Common myeloid progenitor, CD34-positive (primary cell): ENCODE measurements at regions not wholly inside any gene's neighbourhood (a gene's known extent, or its start where the extent isn't known, plus 50 kb on each side); places are given as distances from the start of the nearest gene placed in this dataset.

Experiments used
- CTCF ChIA-PET: fragments of 350-600 bp; sonication (Branson Sonifier 250); formaldehyde crosslinking; loops from one replicate; lab custom pipeline; 2021; ENCODE audit warnings: antibody characterized with exemption; lab: Charles Lee
- POLR2A ChIA-PET: fragments of 350-600 bp; sonication (Branson Sonifier 250); formaldehyde crosslinking; loops from one replicate; lab custom pipeline; 2021; ENCODE audit warnings: antibody characterized with exemption; lab: Charles Lee
- DNase-seq, 3 donors: peaks; one replicate each; pipeline versions ENCODE4 v3.0.0 to v3.0.0-alpha.2; 2013
- H3K27ac ChIP-seq, 2 experiments: 1 replicate in 1 of 2; 2 replicates in 1 of 2; pipeline ENCODE4 v1.7.0; 2013; ENCODE audit warnings: inconsistent platforms in 2 of 2, low read length in 2 of 2, mild to moderate bottlenecking in 2 of 2, low read depth in 1 of 2, moderate library complexity in 1 of 2; ENCODE audit not compliant: severe bottlenecking in 2 of 2, insufficient read depth in 1 of 2, poor library complexity in 1 of 2
- H3K27me3 ChIP-seq, 5 experiments: replicated peaks in 2 of 5; 1 replicate in 3 of 5; 2 replicates in 2 of 5; pipeline versions ENCODE4 v1.6.1 to v1.7.0; 2013; ENCODE audit warnings: low read length in 4 of 5, mild to moderate bottlenecking in 2 of 5, moderate library complexity in 2 of 5, inconsistent platforms in 1 of 5; ENCODE audit not compliant: insufficient read depth in 5 of 5, control insufficient read depth in 4 of 5
- H3K36me3 ChIP-seq, 4 experiments: 1 replicate in 2 of 4; 2 replicates in 2 of 4; pipeline versions ENCODE4 v1.6.1 to v1.7.0; 2013; ENCODE audit warnings: low read length in 3 of 4, control low read depth in 1 of 4, mild to moderate bottlenecking in 1 of 4; ENCODE audit not compliant: control insufficient read depth in 4 of 4, insufficient read depth in 4 of 4
- H3K4me1 ChIP-seq, 4 experiments: 1 replicate in 3 of 4; 2 replicates in 1 of 4; pipeline versions ENCODE4 v1.6.1 to v1.7.1; 2013; ENCODE audit warnings: low read length in 3 of 4, mild to moderate bottlenecking in 3 of 4, control low read depth in 1 of 4, inconsistent platforms in 1 of 4, moderate library complexity in 1 of 4; ENCODE audit not compliant: control insufficient read depth in 4 of 4, insufficient read depth in 4 of 4; ENCODE audit errors: control extremely low read depth in 1 of 4
- H3K4me3 ChIP-seq, 7 experiments: 1 replicate in 4 of 7; 2 replicates in 3 of 7; pipeline versions ENCODE4 v1.5.1 to v1.7.0; 2013; ENCODE audit warnings: mild to moderate bottlenecking in 7 of 7, low read length in 6 of 7, moderate library complexity in 6 of 7, inconsistent platforms in 2 of 7, low read depth in 2 of 7, control low read depth in 1 of 7; ENCODE audit not compliant: insufficient read depth in 4 of 7, control insufficient read depth in 1 of 7; ENCODE audit errors: extremely low read depth in 1 of 7
- H3K9me3 ChIP-seq, 5 experiments: 1 replicate in 4 of 5; 2 replicates in 1 of 5; pipeline versions ENCODE4 v1.6.1 to v1.7.1; 2013; ENCODE audit warnings: low read length in 4 of 5, mild to moderate bottlenecking in 2 of 5, inconsistent platforms in 1 of 5, low read depth in 1 of 5, moderate library complexity in 1 of 5; ENCODE audit not compliant: control insufficient read depth in 4 of 5, insufficient read depth in 2 of 5; ENCODE audit errors: control extremely low read depth in 1 of 5
- WGBS: methylation state at CpG from one replicate; pipeline ENCODE4 v1.1.5; 2013; ENCODE audit not compliant: insufficient coverage; 5-methylcytosine and 5-hydroxymethylcytosine counted together

GRCh38 chr6:119966484-119966883, 616.9 kb upstream of the MAN1A1 start:
- POLR2A ChIA-PET, result no interaction called here
- CTCF ChIA-PET, result no interaction called here
- 98% methylated on average over 4 of the region's 8 CpGs for WGBS

GRCh38 chr6:119965900-119966299, 616.3 kb upstream of the MAN1A1 start:
- no peak overlapping the region for H3K27ac ChIP-seq
- ChIA-PET POLR2A (no interaction called here), CTCF (no interaction called here)
- H3K4me1 ChIP-seq, result no peaks in the 10 kb centered on the region
- H3K27me3 ChIP-seq, result no peaks in the 10 kb centered on the region
- no peaks in the 10 kb centered on the region for H3K9me3 ChIP-seq
- no peak for DNase-seq
- 98% methylated on average over 9 of the region's 10 CpGs for WGBS
- H3K4me3 ChIP-seq, result no peak overlapping the region
- H3K36me3 ChIP-seq, result no peaks in the 10 kb centered on the region

More at GRCh38 chr6:119966484-119966883, 616.9 kb upstream of the MAN1A1 start:
- H3K27me3 ChIP-seq, result no peaks in the 10 kb centered on the region
- H3K4me1 ChIP-seq, result no peaks in the 10 kb centered on the region
- H3K27ac ChIP-seq, result no peak overlapping the region
- H3K9me3 ChIP-seq, result no peaks in the 10 kb centered on the region
- peak in 1 of 3 donors; percentile 9 for DNase-seq
- no peak overlapping the region for H3K4me3 ChIP-seq
- no peaks in the 10 kb centered on the region for H3K36me3 ChIP-seq

- ChIA-PET CTCF (no interaction called here), POLR2A (no interaction called here)
- Histone ChIP-seq H3K27me3 (no peaks in the 10 kb centered on the region), H3K4me1 (no peaks in the 10 kb centered on the region), H3K9me3 (no peaks in the 10 kb centered on the region), H3K4me3 (no peak overlapping the region), H3K36me3 (no peaks in the 10 kb centered on the region), H3K27ac (no peak overlapping the region)
- DNase-seq, result no peak
- WGBS, result no CpG with 5 or more reads among the region's 1 CpG
Measured at GRCh38 chr6:119965008-119965407, 615.4 kb upstream of the MAN1A1 start.

GRCh38 chr6:119962505-119962904, 612.9 kb upstream of the MAN1A1 start:
- no peaks in the 10 kb centered on the region for H3K9me3 ChIP-seq
- ChIA-PET CTCF (interaction anchor here (1.2 kb wide), 1 partner anchor 25 kb away, joined by 3 read pairs; no protein-coding TSS in a partner anchor), POLR2A (no interaction called here)
- no peak overlapping the region for H3K27ac ChIP-seq
- H3K36me3 ChIP-seq, result no peaks in the 10 kb centered on the region
- H3K4me3 ChIP-seq, result no peak overlapping the region
- H3K4me1 ChIP-seq, result no peaks in the 10 kb centered on the region
- H3K27me3 ChIP-seq, result no peaks in the 10 kb centered on the region
- WGBS, result no CpG with 5 or more reads among the region's 2 CpGs
- no peak for DNase-seq

- Histone ChIP-seq H3K4me1 (no peaks in the 10 kb centered on the region), H3K27me3 (no peaks in the 10 kb centered on the region), H3K27ac (no peak overlapping the region), H3K4me3 (no peak overlapping the region), H3K36me3 (no peaks in the 10 kb centered on the region), H3K9me3 (no peaks in the 10 kb centered on the region)
- POLR2A ChIA-PET, result no interaction called here
- DNase-seq, result no peak
- CTCF ChIA-PET, result no interaction called here
- no CpG with 5 or more reads among the region's 2 CpGs for WGBS
Measured at GRCh38 chr6:119961450-119961849, 611.9 kb upstream of the MAN1A1 start.

GRCh38 chr6:119960456-119960855, 610.9 kb upstream of the MAN1A1 start:
- no peaks in the 10 kb centered on the region for H3K9me3 ChIP-seq
- H3K27me3 ChIP-seq, result no peaks in the 10 kb centered on the region
- CTCF ChIA-PET, result no interaction called here
- no peaks in the 10 kb centered on the region for H3K36me3 ChIP-seq
- no peak overlapping the region for H3K27ac ChIP-seq
- 100% methylated on average over 1 of the region's 5 CpGs for WGBS
- no peaks in the 10 kb centered on the region for H3K4me1 ChIP-seq
- no peak overlapping the region for H3K4me3 ChIP-seq
- DNase-seq, result no peak
- POLR2A ChIA-PET, result no interaction called here

- WGBS, result 96% methylated on average over 3 of the region's 3 CpGs
- no peaks in the 10 kb centered on the region for H3K36me3 ChIP-seq
- no peak for DNase-seq
- CTCF ChIA-PET, result no interaction called here
- H3K4me1 ChIP-seq, result no peaks in the 10 kb centered on the region
- no peak overlapping the region for H3K27ac ChIP-seq
- POLR2A ChIA-PET, result no interaction called here
- H3K27me3 ChIP-seq, result no peaks in the 10 kb centered on the region
- H3K4me3 ChIP-seq, result no peak overlapping the region
- no peaks in the 10 kb centered on the region for H3K9me3 ChIP-seq
Measured at GRCh38 chr6:119960036-119960435, 610.5 kb upstream of the MAN1A1 start.
